HepG2 (cell line): ENCODE measurements at regions not wholly inside any gene's neighbourhood (a gene's known extent, or its start where the extent isn't known, plus 50 kb on each side); places are given as distances from the start of the nearest gene placed in this dataset.
A peak's percentile ranks its signal among the peaks of the same experiment; 100 is the strongest.

Experiments used
- ATAC-seq: fragments of 200-7000 bp; cut with Tn5 transposase; 3 replicates; pipeline ENCODE4 v1.9.1; 2020; ENCODE audit warnings: mild to moderate bottlenecking, moderate library complexity
- BruUV-seq: library from RNA; stranded (reverse); fragments of 400-500 nt; replicated peaks from 2 replicates; lab custom pipeline; 2021; lab: Mats Ljungman, UMichigan
- CTCF ChIA-PET: fragments of 300-600 bp; formaldehyde crosslinking; extraction: SDS; loops from one replicate; lab custom pipeline; 2021; ENCODE audit warnings: low total read pairs, inconsistent platforms, low intra/inter-chr PET ratio; lab: Yijun Ruan, JAX
- POLR2A ChIA-PET: fragments of 350-600 bp; sonication (Branson Sonifier 250); formaldehyde crosslinking; loops from one replicate; lab custom pipeline; 2020; ENCODE audit warnings: antibody characterized with exemption, inconsistent platforms; lab: Yijun Ruan, JAX
- DNase-seq: peaks from one replicate; pipeline ENCODE4 v3.0.0-alpha.2; 2015; ENCODE audit warnings: low spot score
- FAIRE-seq: peaks from 3 replicates; lab custom pipeline; 2011; peaks lifted over from hg19 to GRCh38; lab: Jason Lieb, UNC
- H2AFZ ChIP-seq: one replicate; pipeline ENCODE4 v1.6.1; 2011; ENCODE audit warnings: low read length, inconsistent platforms
- H3K27ac ChIP-seq: fragments of 300-600 bp; 3 replicates; pipeline ENCODE4 v1.8.0; 2011; ENCODE audit warnings: mixed run types, mild to moderate bottlenecking, mixed read lengths, low read length, inconsistent platforms; ENCODE audit not compliant: insufficient read depth; ENCODE audit errors: extremely low read length
- H3K27me3 ChIP-seq, 2 experiments: fragments of 200-600 bp in 1 of 2; 2 replicates in 1 of 2; 3 replicates in 1 of 2; pipeline versions ENCODE4 v1.6.0 to v1.8.0; 2011; ENCODE audit warnings: low read length in 2 of 2, mild to moderate bottlenecking in 2 of 2, moderate library complexity in 2 of 2, inconsistent platforms in 1 of 2; ENCODE audit not compliant: insufficient read depth in 2 of 2, control insufficient read depth in 1 of 2
- H3K36me3 ChIP-seq, 2 experiments: fragments of 200-600 bp in 1 of 2; replicated peaks in 1 of 2; 2 replicates in 1 of 2; 3 replicates in 1 of 2; pipeline versions ENCODE4 v1.5.1 to v1.8.0; 2011; ENCODE audit warnings: low read length in 2 of 2, inconsistent platforms in 1 of 2; ENCODE audit not compliant: insufficient read depth in 2 of 2, control insufficient read depth in 1 of 2
- H3K4me1 ChIP-seq: 2 replicates; pipeline ENCODE4 v1.5.1; 2012; ENCODE audit warnings: low read length, inconsistent platforms; ENCODE audit not compliant: insufficient read depth
- H3K4me2 ChIP-seq: 2 replicates; pipeline ENCODE4 v1.6.0; 2011; ENCODE audit warnings: low read depth, low read length, inconsistent platforms
- H3K4me3 ChIP-seq, 3 experiments: fragments of 200-600 bp in 1 of 3; sonication (generic), shearing (Covaris generic) in 1 of 3; replicated peaks in 1 of 3; 2 replicates each; pipeline ENCODE4 v1.5.1; 2011 to 2016; ENCODE audit warnings: low read length in 3 of 3, inconsistent platforms in 2 of 3, low read depth in 2 of 3, mild to moderate bottlenecking in 2 of 3, control low read depth in 1 of 3, mixed read lengths in 1 of 3; ENCODE audit not compliant: insufficient read depth in 1 of 3
- H3K79me2 ChIP-seq: one replicate; pipeline ENCODE4 v1.6.1; 2011; ENCODE audit warnings: low read length, inconsistent platforms; ENCODE audit not compliant: insufficient read depth
- H3K9ac ChIP-seq: 2 replicates; pipeline ENCODE4 v1.6.0; 2011; ENCODE audit warnings: mild to moderate bottlenecking, low read depth, low read length, inconsistent platforms; ENCODE audit not compliant: insufficient read depth
- H3K9me3 ChIP-seq: 2 replicates; pipeline ENCODE4 v1.5.1; 2012; ENCODE audit warnings: mild to moderate bottlenecking, low read length
- H4K20me1 ChIP-seq: 2 replicates; pipeline ENCODE4 v1.6.0; 2011; ENCODE audit warnings: inconsistent platforms, mild to moderate bottlenecking, low read length, moderate library complexity; ENCODE audit not compliant: insufficient read depth
- FOXO1 ChIP-seq: sonication (generic); formaldehyde crosslinking; IDR thresholded peaks from 2 replicates; pipeline ENCODE4 v1.4.0; 2020; ENCODE audit warnings: missing genetic modification reagents
- MIER2 ChIP-seq: IDR thresholded peaks from 2 replicates; pipeline ENCODE4 v1.6.1; 2016; ENCODE audit warnings: missing biosample characterization, missing genetic modification reagents
- MIXL1 ChIP-seq: IDR thresholded peaks from 2 replicates; pipeline ENCODE4 v1.6.1; 2016
- ZNF234 ChIP-seq: sonication (generic); formaldehyde crosslinking; conservative IDR thresholded peaks from 2 replicates; pipeline ENCODE4 v1.5.1; 2020; ENCODE audit warnings: mild to moderate bottlenecking, missing genetic modification reagents
- ZNF331 ChIP-seq: sonication (generic); formaldehyde crosslinking; IDR thresholded peaks from 2 replicates; pipeline ENCODE4 v1.4.0; 2020; ENCODE audit warnings: missing genetic modification reagents
- WGBS: methylation state at CpG from one replicate; pipeline ENCODE4 v1.1.6; 2017; ENCODE audit warnings: low lambda C conversion rate; 5-methylcytosine and 5-hydroxymethylcytosine counted together
- in situ Hi-C: cut with HindIII; loops from 2 replicates; pipeline ENCODE4 v1.10.0; 2017; ENCODE audit warnings: low pct_unique_long_range_greater_than_20kb; ENCODE audit not compliant: extremely low pct_ligation_motif_present
- intact Hi-C: fragments of 100-400 bp; cut with micrococcal nuclease; formaldehyde crosslinking; loops from one replicate; pipeline ENCODE4 v1.10.0; 2022; ENCODE audit not compliant: unreplicated experiment
- TF ChIP-seq, protein P1 (sequence below), 2 experiments: IDR thresholded peaks; 2 replicates each; pipeline ENCODE4 v1.6.1; 2011 to 2012; ENCODE audit warnings: low read length in 2 of 2, borderline replicate concordance in 1 of 2, low read depth in 1 of 2, mild to moderate bottlenecking in 1 of 2, moderate library complexity in 1 of 2
- TF ChIP-seq, protein P2 (sequence below): sonication (generic); formaldehyde crosslinking; IDR thresholded peaks from 2 replicates; pipeline ENCODE4 v1.4.0; 2020; ENCODE audit warnings: missing genetic modification reagents, borderline replicate concordance

DNA sequence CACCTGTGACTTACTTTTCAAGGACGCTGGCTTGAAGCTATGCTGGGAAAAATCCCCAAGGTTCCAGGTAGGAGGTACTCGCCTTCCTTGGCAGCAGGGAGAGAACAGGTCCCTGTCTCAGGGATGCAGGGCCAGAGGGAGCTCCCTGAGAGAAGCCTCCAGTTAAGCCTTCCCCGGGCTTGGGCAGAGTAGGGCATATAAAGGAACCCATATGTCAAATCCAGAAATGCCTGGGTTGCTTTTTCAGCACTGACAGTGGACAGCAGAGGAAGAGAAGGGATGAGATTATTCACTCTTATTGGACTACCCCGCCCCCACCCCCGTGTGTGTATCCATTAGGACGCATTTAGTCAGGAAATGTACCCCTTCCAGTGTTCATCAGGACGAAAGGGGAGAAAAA, 89.3 kb upstream of the TEX51 start:
- no TSS peak for BruUV-seq

More for the DNA sequence above, 89.3 kb upstream of the TEX51 start:
- H2AFZ ChIP-seq = no peak overlapping the region
- no peaks in the 10 kb centered on the region for H3K9me3 ChIP-seq
- ATAC-seq (no peak), FAIRE-seq (no peak), DNase-seq (no peak)
- 5% methylated on average over 7 of the region's 7 CpGs for WGBS
- no peaks in the 10 kb centered on the region for H3K36me3 ChIP-seq
- POLR2A ChIA-PET = no interaction called here
- peaks cover 0 to 20% of the 10 kb centered on the region in 2 experiments; a peak in 3 of 5 replicates for H3K27me3 ChIP-seq
- no peak overlapping the region for H3K4me3 ChIP-seq
- H3K79me2 ChIP-seq = no peaks in the 10 kb centered on the region
- CTCF ChIA-PET = no interaction called here
- intact Hi-C loops = no loop called here
- no peak for TF ChIP-seq FOXO1 (CRISPR knock-in tag)
- TF ChIP-seq, protein P1, sequence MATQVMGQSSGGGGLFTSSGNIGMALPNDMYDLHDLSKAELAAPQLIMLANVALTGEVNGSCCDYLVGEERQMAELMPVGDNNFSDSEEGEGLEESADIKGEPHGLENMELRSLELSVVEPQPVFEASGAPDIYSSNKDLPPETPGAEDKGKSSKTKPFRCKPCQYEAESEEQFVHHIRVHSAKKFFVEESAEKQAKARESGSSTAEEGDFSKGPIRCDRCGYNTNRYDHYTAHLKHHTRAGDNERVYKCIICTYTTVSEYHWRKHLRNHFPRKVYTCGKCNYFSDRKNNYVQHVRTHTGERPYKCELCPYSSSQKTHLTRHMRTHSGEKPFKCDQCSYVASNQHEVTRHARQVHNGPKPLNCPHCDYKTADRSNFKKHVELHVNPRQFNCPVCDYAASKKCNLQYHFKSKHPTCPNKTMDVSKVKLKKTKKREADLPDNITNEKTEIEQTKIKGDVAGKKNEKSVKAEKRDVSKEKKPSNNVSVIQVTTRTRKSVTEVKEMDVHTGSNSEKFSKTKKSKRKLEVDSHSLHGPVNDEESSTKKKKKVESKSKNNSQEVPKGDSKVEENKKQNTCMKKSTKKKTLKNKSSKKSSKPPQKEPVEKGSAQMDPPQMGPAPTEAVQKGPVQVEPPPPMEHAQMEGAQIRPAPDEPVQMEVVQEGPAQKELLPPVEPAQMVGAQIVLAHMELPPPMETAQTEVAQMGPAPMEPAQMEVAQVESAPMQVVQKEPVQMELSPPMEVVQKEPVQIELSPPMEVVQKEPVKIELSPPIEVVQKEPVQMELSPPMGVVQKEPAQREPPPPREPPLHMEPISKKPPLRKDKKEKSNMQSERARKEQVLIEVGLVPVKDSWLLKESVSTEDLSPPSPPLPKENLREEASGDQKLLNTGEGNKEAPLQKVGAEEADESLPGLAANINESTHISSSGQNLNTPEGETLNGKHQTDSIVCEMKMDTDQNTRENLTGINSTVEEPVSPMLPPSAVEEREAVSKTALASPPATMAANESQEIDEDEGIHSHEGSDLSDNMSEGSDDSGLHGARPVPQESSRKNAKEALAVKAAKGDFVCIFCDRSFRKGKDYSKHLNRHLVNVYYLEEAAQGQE (IDR thresholded peaks at IDR 0.05; ENCODE audit: borderline replicate concordance in 1 of 2, low read depth in 1 of 2, low read length in 2 of 2) = peak in 1 of 2 experiments; percentile 83; a peak in 3 of 4 replicates
- TF ChIP-seq MIER2 (CRISPR knock-in tag) = 0 out of 2 replicates have a peak, but pooled peaks have one; percentile 21
- TF ChIP-seq ZNF234 (CRISPR knock-in tag) = no peak
- no peak for TF ChIP-seq ZNF331 (CRISPR knock-in tag)
- no peak for TF ChIP-seq MIXL1
- TF ChIP-seq, protein P2, sequence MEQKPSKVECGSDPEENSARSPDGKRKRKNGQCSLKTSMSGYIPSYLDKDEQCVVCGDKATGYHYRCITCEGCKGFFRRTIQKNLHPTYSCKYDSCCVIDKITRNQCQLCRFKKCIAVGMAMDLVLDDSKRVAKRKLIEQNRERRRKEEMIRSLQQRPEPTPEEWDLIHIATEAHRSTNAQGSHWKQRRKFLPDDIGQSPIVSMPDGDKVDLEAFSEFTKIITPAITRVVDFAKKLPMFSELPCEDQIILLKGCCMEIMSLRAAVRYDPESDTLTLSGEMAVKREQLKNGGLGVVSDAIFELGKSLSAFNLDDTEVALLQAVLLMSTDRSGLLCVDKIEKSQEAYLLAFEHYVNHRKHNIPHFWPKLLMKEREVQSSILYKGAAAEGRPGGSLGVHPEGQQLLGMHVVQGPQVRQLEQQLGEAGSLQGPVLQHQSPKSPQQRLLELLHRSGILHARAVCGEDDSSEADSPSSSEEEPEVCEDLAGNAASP (CRISPR knock-in tag) = no peak
- in situ Hi-C loops = no loop called here
- H3K9ac ChIP-seq = no peak overlapping the region
- no peak overlapping the region for H3K4me2 ChIP-seq
- no peaks in the 10 kb centered on the region for H4K20me1 ChIP-seq
- no peak overlapping the region for H3K27ac ChIP-seq
- H3K4me1 ChIP-seq = no peaks in the 10 kb centered on the region
